Fibroblast of pulmonary artery (primary cell): ENCODE measurements at regions not wholly inside any gene's neighbourhood (a gene's known extent, or its start where the extent isn't known, plus 50 kb on each side); places are given as distances from the start of the nearest gene placed in this dataset.
"Not testable (repeated sequence)": the region's sequence is repeated elsewhere in the genome, so short reads cannot be mapped to it uniquely, and the experiment has no call there.

Experiments used
- DNase-seq: peaks from one replicate; pipeline ENCODE4 v3.0.0-alpha.2; 2010; ENCODE audit warnings: low read depth
- H3K4me3 ChIP-seq: replicated peaks from 2 replicates; pipeline ENCODE4 v1.5.1; 2011; ENCODE audit warnings: low read depth, mild to moderate bottlenecking, control low read depth, low read length, moderate library complexity
- CTCF ChIP-seq: IDR thresholded peaks from 2 replicates; pipeline ENCODE4 v1.5.1; 2011; ENCODE audit warnings: mild to moderate bottlenecking, control low read depth, low read length, inconsistent platforms; ENCODE audit errors: missing control alignments

GRCh38 chr9:84070590-84070989 is 90.0 kb downstream of the RMI1 start:
- TF ChIP-seq CTCF: no peak
- no peak overlapping the region for H3K4me3 ChIP-seq
- no peak for DNase-seq

- H3K4me3 ChIP-seq: no peak overlapping the region
- no peak for TF ChIP-seq CTCF
- DNase-seq: no peak
Measured at GRCh38 chr9:84072621-84073180, 92.1 kb downstream of the RMI1 start.

GRCh38 chr9:84075004-84075403 is 94.4 kb downstream of the RMI1 start:
- no peak for DNase-seq
- H3K4me3 ChIP-seq: no peak overlapping the region
- no peak for TF ChIP-seq CTCF

DNA sequence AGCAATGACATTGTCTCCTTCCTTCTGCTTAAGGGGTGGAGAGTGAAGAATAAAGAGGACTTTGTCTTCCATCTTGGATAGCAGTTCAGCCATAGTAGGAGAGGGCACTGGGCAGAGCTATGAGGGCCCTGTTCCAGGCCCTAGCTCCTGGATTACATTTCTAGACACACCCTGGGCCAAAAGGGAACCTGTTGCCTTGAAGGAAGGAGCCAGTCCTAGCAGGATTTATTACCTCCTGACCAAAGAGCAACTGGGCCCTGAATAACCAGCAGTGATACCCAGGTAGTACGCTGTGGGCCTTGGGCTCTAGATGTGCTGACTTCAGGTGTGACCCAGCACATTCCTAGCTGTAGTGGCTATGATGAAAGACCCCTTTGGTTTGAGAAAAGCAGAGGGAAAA is 95.8 kb downstream of the RMI1 start:
- no peak overlapping the region for H3K4me3 ChIP-seq
- DNase-seq: no peak
- TF ChIP-seq CTCF: no peak

DNA sequence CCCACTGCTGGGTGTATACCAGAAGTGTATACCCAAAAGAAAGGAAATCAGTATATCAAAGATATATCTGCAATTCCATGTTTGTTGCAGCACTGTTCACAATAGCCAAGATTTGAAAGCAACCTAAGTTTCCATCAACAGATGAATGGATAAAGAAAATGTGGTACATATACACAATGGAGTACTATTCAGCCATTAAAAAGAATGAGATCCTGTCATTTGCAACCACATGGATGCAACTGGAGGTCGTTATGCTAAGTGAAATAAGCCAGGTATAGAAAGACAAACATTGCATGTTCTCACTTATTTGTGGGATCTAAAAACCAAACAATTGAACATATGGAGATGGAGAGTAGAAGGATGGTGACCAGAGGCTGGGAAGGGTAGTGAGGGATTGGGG is 97.2 kb downstream of the RMI1 start:
- DNase-seq, H3K4me3 ChIP-seq: not testable (repeated sequence)

GRCh38 chr9:84079994-84080393 is 99.4 kb downstream of the RMI1 start:
- TF ChIP-seq CTCF: no peak
- DNase-seq: no peak
- H3K4me3 ChIP-seq: no peak overlapping the region

DNA sequence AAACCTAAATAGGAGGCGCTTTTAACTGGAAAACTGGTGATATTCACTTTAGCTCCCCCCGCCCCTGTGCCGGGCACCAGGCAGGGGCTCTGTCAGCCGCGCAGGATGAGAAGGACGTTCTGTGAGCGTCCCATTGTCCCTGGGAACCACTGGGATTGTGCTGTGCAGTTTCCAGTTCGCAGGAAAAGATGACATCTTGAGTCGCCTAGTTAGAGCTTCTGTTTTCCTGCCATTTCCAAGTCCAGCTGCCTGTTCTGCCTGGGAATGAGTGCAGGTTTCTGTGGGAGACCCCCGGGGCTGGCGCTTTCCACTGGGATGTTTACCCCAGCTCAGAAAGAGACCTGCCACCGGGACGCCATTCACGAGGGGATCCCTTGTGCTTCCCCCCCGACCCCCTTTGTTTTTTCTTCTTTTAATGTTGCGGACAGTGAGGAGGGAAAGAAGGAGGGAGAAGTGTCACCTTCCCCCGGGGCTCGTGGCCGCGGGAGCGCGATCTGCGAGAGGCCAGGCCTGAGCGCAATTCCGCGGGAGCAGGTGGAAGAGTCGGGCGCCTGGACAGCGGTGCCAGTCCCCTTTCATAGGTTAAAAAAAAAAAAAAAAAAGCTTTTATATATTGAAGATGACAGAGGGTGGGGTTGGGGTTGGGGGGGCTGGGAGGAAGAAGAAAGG is 121.5 kb downstream of the RMI1 start:
- DNase-seq: no peak
- H3K4me3 ChIP-seq: no peak overlapping the region
- no peak for TF ChIP-seq CTCF
